Mesodermal cell (in vitro differentiated cells): ENCODE measurements at regions not wholly inside any gene's neighbourhood (a gene's known extent, or its start where the extent isn't known, plus 50 kb on each side); places are given as distances from the start of the nearest gene placed in this dataset.
"Not testable (repeated sequence)": the region's sequence is repeated elsewhere in the genome, so short reads cannot be mapped to it uniquely, and the experiment has no call there.

Experiments
- H3K27ac ChIP-seq: 2 replicates; pipeline ENCODE4 v1.7.0; 2013; ENCODE audit warnings: mild to moderate bottlenecking, low read depth, low read length, moderate library complexity; ENCODE audit not compliant: severe bottlenecking
- H3K36me3 ChIP-seq: 2 replicates; pipeline ENCODE4 v1.7.1; 2013; ENCODE audit warnings: mild to moderate bottlenecking, low read length, moderate library complexity; ENCODE audit not compliant: control insufficient read depth, insufficient read depth
- H3K4me1 ChIP-seq: one replicate; pipeline ENCODE4 v1.7.1; 2013; ENCODE audit warnings: mild to moderate bottlenecking, low read length; ENCODE audit not compliant: insufficient read depth, control insufficient read depth, poor library complexity, severe bottlenecking
- H3K4me3 ChIP-seq: 2 replicates; pipeline ENCODE4 v1.7.0; 2013; ENCODE audit warnings: low read length, control low read depth, mild to moderate bottlenecking; ENCODE audit not compliant: insufficient read depth, poor library complexity, severe bottlenecking; ENCODE audit errors: extremely low read depth
- H3K9me3 ChIP-seq: 2 replicates; pipeline ENCODE4 v1.7.1; 2013; ENCODE audit warnings: mild to moderate bottlenecking, low read length, moderate library complexity; ENCODE audit not compliant: control insufficient read depth
- WGBS, 2 experiments: methylation state at CpG; one replicate each; pipeline ENCODE4 v1.1.5; 2013; ENCODE audit warnings: missing lambda C conversion rate in 2 of 2; ENCODE audit not compliant: insufficient coverage in 2 of 2; 5-methylcytosine and 5-hydroxymethylcytosine counted together

DNA sequence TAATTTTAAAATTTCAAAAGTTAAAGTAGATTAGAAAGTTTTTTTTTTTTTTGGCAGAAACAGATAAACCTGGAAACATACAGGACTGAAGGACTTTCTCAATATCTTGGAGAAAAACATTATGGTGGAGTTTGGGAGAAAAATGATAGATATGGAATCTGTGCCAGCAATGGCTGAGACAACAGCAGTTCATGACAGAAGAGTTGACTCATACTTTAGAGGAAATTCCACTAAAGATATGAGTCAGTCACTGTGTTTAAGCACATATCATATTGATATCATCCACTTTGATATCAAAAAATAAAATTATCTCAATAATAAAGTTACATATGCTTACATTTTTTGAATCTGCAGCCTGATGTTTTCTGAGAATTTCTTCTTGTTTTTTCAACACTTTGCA is 193.9 kb upstream of the OR4E1 start:
- no peaks in the 10 kb centered on the region for H3K4me1 ChIP-seq
- H3K36me3 ChIP-seq = no peaks in the 10 kb centered on the region
- H3K27ac ChIP-seq = no peak overlapping the region
- H3K9me3 ChIP-seq = no peaks in the 10 kb centered on the region
- no peak overlapping the region for H3K4me3 ChIP-seq

GRCh38 chr14:21866479-21866878 is 192.9 kb upstream of the OR4E1 start:
- Histone ChIP-seq H3K27ac (no peak overlapping the region), H3K4me3 (no peak overlapping the region), H3K4me1 (no peaks in the 10 kb centered on the region), H3K9me3 (no peaks in the 10 kb centered on the region), H3K36me3 (no peaks in the 10 kb centered on the region)

DNA sequence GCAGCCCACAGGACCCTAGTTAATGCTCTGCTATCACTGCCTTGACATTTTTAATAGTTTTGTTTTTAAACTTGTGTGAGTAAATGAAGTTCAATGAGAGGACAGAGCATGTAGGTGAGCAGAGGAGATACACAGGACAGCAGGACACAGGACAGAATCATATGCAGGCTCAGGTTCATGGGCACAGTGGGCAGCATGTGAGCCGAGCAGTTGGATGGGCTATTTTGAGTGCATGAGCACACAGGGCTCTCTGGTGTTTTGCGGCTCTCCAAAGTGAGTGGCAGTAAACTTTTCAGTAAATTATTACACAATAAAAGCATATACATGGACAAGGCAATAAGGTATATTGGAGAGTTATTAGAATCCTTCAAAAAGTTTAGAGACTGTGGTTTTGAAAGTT is 189.7 kb upstream of the OR4E1 start:
- 71% methylated on average over 1 of the region's 2 CpGs; no CpG with 5 or more reads in 1 of the 2 experiments for WGBS, 2 experiments
- Histone ChIP-seq H3K4me1 (no peaks in the 10 kb centered on the region), H3K4me3 (no peak overlapping the region), H3K36me3 (no peaks in the 10 kb centered on the region), H3K27ac (no peak overlapping the region), H3K9me3 (no peaks in the 10 kb centered on the region)

DNA sequence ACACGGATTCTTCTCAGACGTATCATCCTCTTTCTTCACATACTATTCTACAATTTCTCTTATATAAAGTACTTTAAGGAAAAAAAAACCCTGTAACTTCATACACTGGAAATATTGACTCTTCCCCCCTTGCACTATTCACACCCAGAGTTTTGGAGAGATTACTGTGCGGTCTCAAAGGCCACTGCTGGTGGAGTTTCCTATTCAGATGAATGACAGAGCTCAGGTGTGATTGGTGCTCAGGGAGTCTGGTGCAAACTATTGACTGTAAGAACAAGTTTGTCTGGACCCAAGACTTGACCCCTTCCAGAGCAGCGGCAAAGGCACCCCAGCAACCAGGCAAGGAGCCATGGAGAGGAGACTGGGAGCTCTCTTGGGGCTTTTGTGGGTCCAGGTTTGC is 187.5 kb upstream of the OR4E1 start:
- Histone ChIP-seq H3K9me3 (no peaks in the 10 kb centered on the region), H3K4me3 (no peak overlapping the region), H3K27ac (no peak overlapping the region), H3K4me1 (no peaks in the 10 kb centered on the region), H3K36me3 (no peaks in the 10 kb centered on the region)
- 84 to 94% methylated on average over 2 of the region's 4 CpGs for WGBS, 2 experiments

- Histone ChIP-seq H3K27ac (no peak overlapping the region), H3K9me3 (no peaks in the 10 kb centered on the region), H3K4me3 (no peak overlapping the region), H3K4me1 (no peaks in the 10 kb centered on the region), H3K36me3 (no peaks in the 10 kb centered on the region)
- 17 to 20% methylated on average over 1 of the region's 3 CpGs for WGBS, 2 experiments
These were observed 186.6 kb upstream of the OR4E1 start for GRCh38 chr14:21860172-21860571.

DNA sequence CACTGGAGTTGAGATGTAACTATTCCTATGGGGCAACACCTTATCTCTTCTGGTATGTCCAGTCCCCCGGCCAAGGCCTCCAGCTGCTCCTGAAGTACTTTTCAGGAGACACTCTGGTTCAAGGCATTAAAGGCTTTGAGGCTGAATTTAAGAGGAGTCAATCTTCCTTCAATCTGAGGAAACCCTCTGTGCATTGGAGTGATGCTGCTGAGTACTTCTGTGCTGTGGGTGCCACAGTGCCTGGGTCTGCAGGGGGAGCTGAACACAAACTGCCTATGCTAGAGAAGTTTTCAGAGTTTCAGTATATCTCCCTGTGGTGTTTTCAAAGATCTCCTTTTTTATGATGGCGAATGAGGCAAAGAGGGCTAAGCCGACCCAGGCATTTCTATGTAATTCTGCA is 179.2 kb upstream of the OR4E1 start:
- no peaks in the 10 kb centered on the region for H3K36me3 ChIP-seq
- H3K27ac ChIP-seq = no peak overlapping the region
- 91 to 100% methylated on average over 2 to 3 of the region's 3 CpGs for WGBS, 2 experiments
- no peak overlapping the region for H3K4me3 ChIP-seq
- no peaks in the 10 kb centered on the region for H3K4me1 ChIP-seq
- no peaks in the 10 kb centered on the region for H3K9me3 ChIP-seq

GRCh38 chr14:21852061-21852664 is 178.5 kb upstream of the OR4E1 start:
- 0 to 11% methylated on average over 1 to 3 of the region's 4 CpGs for WGBS, 2 experiments
- H3K4me3 ChIP-seq = no peak overlapping the region
- no peaks in the 10 kb centered on the region for H3K36me3 ChIP-seq
- no peaks in the 10 kb centered on the region for H3K4me1 ChIP-seq
- H3K27ac ChIP-seq = no peak overlapping the region
- no peaks in the 10 kb centered on the region for H3K9me3 ChIP-seq

DNA sequence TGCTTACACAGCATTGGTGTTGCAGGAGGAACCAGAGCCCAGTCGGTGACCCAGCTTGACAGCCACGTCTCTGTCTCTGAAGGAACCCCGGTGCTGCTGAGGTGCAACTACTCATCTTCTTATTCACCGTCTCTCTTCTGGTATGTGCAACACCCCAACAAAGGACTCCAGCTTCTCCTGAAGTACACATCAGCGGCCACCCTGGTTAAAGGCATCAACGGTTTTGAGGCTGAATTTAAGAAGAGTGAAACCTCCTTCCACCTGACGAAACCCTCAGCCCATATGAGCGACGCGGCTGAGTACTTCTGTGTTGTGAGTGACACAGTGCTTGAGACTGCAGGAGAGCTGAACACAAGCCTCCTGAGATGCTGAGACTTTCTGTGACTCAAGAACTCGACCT is 173.3 kb upstream of the OR4E1 start:
- H3K4me1 ChIP-seq, H3K4me3 ChIP-seq, H3K9me3 ChIP-seq, H3K27ac ChIP-seq, H3K36me3 ChIP-seq: not testable (repeated sequence)
- whole genome bisulfite sequencing, 2 experiments = 40 to 75% methylated on average over 1 to 3 of the region's 11 CpGs

- 5 to 13% methylated on average over 4 to 6 of the region's 13 CpGs for WGBS, 2 experiments
- H3K36me3 ChIP-seq = no peaks in the 10 kb centered on the region
- H3K9me3 ChIP-seq = no peaks in the 10 kb centered on the region
- no peak overlapping the region for H3K27ac ChIP-seq
- no peak overlapping the region for H3K4me3 ChIP-seq
- H3K4me1 ChIP-seq = no peaks in the 10 kb centered on the region
These were observed 172.7 kb upstream of the OR4E1 start for GRCh38 chr14:21846227-21846885.

DNA sequence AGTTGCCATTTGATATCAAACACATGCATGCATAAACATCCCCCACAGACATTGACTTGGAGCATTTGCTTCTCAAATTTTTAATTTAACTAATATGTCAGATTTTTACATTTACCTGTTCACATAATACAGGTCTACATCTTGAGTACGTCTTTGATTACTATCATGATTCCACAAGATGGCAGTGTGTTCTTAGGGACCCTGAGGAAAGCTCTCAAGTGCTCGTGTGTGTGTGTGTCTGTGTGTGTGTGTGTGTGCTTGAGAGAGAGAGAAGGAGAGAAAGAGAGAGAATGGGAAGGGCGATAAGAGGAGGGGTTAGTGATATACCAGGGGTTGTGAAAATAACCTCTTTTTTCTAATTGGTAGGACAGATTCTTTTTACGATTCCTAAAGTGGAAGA is 167.1 kb upstream of the OR4E1 start:
- no peak overlapping the region for H3K27ac ChIP-seq
- H3K4me1 ChIP-seq = no peaks in the 10 kb centered on the region
- no peaks in the 10 kb centered on the region for H3K36me3 ChIP-seq
- H3K9me3 ChIP-seq = peaks cover 2% of the 10 kb centered on the region
- no peak overlapping the region for H3K4me3 ChIP-seq
- 40% methylated on average over 2 of the region's 4 CpGs; no CpG with 5 or more reads in 1 of the 2 experiments for whole genome bisulfite sequencing, 2 experiments

- Histone ChIP-seq H3K4me1 (no peaks in the 10 kb centered on the region), H3K36me3 (no peaks in the 10 kb centered on the region), H3K9me3 (peaks cover 7% of the 10 kb centered on the region), H3K27ac (no peak overlapping the region), H3K4me3 (no peak overlapping the region)
- WGBS, 2 experiments = 38% methylated on average over 1 of the region's 4 CpGs; no CpG with 5 or more reads in 1 of the 2 experiments
These were observed 160.2 kb upstream of the OR4E1 start for GRCh38 chr14:21833836-21834235.
